ENCODE measurements at regions not wholly inside any gene's neighbourhood (a gene's known extent, or its start where the extent isn't known, plus 50 kb on each side); places are given as distances from the start of the nearest gene placed in this dataset.

GRCh38 chr15:94057305-94057704 is 174.1 kb upstream of the MCTP2 start:
- TF ChIP-seq POLR2A (IDR thresholded peaks at IDR 0.05; ENCODE audit: low read depth, low read length): no peak
- FAIRE-seq: no peak
- DNase-seq (ENCODE audit: insufficient read length, low spot score): no peak

DNA sequence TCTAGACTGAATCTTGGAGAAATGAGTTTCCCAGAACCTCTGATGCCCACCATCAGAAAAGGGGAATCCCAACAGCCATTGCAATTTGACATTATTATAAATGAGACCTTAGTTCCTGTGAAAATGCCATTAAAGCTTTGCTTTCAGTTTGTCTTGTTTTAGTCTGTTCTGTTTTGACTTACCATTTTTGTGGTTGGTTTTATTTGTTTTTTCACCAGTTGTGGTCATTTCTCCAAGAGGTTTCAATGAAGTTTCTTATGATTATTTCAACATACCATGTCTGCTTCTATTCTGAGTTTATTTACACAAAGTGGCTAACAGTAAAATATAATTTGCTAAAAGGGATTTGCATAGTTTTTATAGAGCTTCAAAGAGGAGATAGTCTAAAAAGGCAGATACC is 175.0 kb upstream of the MCTP2 start:
- TF ChIP-seq POLR2A (IDR thresholded peaks at IDR 0.05; ENCODE audit: low read depth, low read length): no peak
- DNase-seq (ENCODE audit: insufficient read length, low spot score) (no peak), FAIRE-seq (no peak)

GRCh38 chr15:94053626-94054025 is 177.7 kb upstream of the MCTP2 start:
- DNase-seq (ENCODE audit: insufficient read length, low spot score) (no peak), FAIRE-seq (no peak)
- TF ChIP-seq POLR2A (IDR thresholded peaks at IDR 0.05; ENCODE audit: low read depth, low read length): no peak

GRCh38 chr15:94052711-94053110 is 178.7 kb upstream of the MCTP2 start:
- DNase-seq (ENCODE audit: insufficient read length, low spot score) (no peak), FAIRE-seq (no peak)
- no peak for TF ChIP-seq POLR2A (IDR thresholded peaks at IDR 0.05; ENCODE audit: low read depth, low read length)

GRCh38 chr15:94047566-94047965 is 183.8 kb upstream of the MCTP2 start:
- no peak for TF ChIP-seq POLR2A (IDR thresholded peaks at IDR 0.05; ENCODE audit: low read depth, low read length)

DNA sequence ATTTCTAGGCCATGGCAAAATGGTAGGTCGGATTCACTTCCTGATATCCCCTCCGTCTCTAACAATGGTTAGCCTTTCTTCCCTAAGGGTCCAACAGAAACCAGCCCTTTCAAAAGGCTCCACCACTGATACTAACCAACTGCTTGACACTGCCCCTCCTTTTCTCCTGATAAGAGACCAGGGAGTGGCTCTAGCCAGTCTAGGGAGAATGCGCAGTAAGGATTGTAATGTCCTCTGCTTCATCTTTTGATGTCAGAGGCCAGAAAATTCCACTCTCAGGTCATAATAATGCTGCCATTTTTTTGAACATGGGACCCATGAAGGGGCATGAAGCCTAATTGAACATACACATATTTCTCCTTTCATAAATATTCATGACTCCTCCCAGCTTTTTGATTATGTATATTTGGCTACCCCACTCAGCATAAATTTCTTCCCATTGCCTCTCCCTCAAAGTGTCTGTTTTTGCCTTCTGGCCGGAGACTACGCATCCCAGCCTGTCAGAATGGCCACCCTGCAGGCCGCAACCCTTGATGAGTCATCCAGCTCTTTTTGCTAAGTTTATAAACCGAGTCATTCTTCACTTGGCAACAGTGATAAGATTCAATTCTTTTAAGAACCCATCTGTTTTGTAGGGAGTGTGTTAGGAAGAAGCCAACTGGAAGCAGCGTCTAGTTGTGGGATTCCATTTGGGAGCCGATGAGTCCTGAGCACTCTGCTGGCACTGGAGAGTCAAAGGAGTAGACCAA is 189.0 kb upstream of the MCTP2 start:
- no peak for TF ChIP-seq POLR2A (IDR thresholded peaks at IDR 0.05; ENCODE audit: low read depth, low read length)
- FAIRE-seq (no peak), DNase-seq (ENCODE audit: insufficient read length, low spot score) (no peak)

More at GRCh38 chr15:94047566-94047965, 183.8 kb upstream of the MCTP2 start:
- DNase-seq (ENCODE audit: insufficient read length, low spot score) (no peak), FAIRE-seq (no peak)

- DNase-seq (ENCODE audit: insufficient read length, low spot score) (no peak), FAIRE-seq (no peak)
- no peak for TF ChIP-seq POLR2A (IDR thresholded peaks at IDR 0.05; ENCODE audit: low read depth, low read length)
Observed at GRCh38 chr15:94041746-94042145, 189.6 kb upstream of the MCTP2 start.

DNA sequence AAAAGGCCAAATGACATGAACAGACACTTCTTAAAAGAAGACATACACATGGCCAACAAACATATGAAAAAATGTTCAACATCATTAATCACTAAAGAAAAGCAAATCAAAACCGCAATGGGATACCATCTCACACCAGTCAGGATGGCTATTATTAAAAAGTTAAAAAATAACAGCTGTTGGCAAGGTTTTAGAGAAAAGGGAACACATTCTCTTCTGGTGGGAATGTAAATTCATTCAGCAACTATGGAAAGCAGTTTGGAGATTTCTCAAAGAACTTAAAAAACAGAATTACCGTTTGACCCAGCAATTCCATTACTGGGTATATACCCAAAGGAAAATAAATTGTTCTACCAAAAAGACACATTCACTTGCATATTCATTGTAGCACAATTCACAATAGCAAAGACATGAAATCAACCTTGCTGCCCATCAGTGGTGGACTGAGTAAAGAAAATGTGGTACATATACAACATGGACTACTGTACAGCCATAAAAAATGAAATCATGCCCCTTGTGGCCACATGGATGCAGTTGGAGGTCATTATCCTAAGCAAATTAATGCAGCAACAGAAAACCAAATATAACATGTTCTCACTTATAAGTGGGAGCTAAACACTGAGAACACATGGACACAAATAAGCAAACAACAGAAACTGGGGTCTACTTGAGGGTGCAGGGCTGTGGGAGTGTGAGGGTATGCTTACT is 190.7 kb upstream of the MCTP2 start:
- TF ChIP-seq POLR2A (IDR thresholded peaks at IDR 0.05; ENCODE audit: low read depth, low read length): no peak
- no peak for FAIRE-seq

GRCh38 chr15:94036156-94036555 is 195.2 kb upstream of the MCTP2 start:
- FAIRE-seq (no peak), DNase-seq (ENCODE audit: insufficient read length, low spot score) (no peak)
- no peak for TF ChIP-seq POLR2A (IDR thresholded peaks at IDR 0.05; ENCODE audit: low read depth, low read length)

More for the DNA sequence above, 190.7 kb upstream of the MCTP2 start:
- DNase-seq (ENCODE audit: insufficient read length, low spot score): no peak

DNA sequence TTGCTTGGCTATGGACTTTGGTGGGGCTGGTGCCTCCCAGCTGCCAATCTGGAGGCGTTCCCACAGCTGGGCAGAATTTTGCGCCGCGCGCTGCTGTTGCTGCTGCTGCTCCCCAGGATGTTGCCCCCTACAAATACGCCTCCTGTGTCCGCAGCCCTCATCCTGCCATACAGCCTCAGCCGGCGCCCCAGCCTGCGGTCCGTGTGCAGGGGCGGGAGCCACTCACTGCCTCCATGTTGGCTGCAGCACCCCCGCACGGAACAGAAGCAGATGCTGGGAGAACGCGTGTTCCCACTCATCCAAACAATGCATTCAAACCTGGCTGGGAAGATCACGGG is 197.7 kb upstream of the MCTP2 start:
- DNase-seq (ENCODE audit: insufficient read length, low spot score) (no peak), FAIRE-seq (no peak)
- no peak for TF ChIP-seq POLR2A (IDR thresholded peaks at IDR 0.05; ENCODE audit: low read depth, low read length)

- no peak for FAIRE-seq
- no peak for DNase-seq (ENCODE audit: insufficient read length, low spot score)
- no peak for TF ChIP-seq POLR2A (IDR thresholded peaks at IDR 0.05; ENCODE audit: low read depth, low read length)
Observed at GRCh38 chr15:94033014-94033682, 198.2 kb upstream of the MCTP2 start.

- no peak for TF ChIP-seq POLR2A (IDR thresholded peaks at IDR 0.05; ENCODE audit: low read depth, low read length)
- no peak for FAIRE-seq
Observed at GRCh38 chr15:94032571-94032970, 198.8 kb upstream of the MCTP2 start.

DNA sequence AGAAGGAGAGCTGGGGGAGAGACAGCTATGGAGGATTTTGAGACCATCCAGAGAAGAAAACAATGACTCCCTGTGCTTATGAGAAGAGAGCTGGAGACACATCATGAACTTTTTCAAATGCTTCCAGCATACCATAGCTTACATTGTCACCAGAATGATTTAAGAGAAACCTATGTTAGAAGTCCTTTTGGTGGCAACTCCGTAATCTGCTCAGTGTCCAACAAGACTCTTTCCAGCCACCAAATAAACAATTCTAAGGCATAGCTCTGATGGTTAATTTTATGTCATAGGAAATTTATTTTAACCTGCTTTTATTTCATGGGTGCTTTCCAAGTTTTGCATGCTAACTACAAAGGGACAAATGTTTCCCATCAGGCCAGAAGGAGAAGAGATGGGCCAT is 200.3 kb upstream of the MCTP2 start:
- no peak for DNase-seq (ENCODE audit: insufficient read length, low spot score)
- TF ChIP-seq POLR2A (IDR thresholded peaks at IDR 0.05; ENCODE audit: low read depth, low read length): no peak
- no peak for FAIRE-seq

More at GRCh38 chr15:94032571-94032970, 198.8 kb upstream of the MCTP2 start:
- no peak for DNase-seq (ENCODE audit: insufficient read length, low spot score)

DNA sequence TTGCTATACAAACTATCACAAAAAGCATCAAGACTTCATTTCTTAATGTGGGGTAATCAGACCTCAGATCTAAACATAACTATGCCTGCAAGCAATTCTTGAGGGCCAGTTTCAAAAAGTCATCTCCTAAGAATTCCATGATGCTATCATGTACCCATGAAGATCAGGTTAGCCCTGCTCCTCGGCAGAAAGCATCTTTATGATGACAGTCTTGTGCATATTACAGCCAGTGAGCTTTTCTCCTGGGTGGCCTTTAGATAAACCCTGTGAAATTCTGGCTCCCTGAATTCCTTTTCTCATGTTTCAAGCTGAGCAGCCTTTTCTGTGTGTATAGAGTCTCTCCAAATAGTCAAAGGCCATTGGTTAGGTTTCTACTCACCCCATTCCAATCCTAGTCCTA is 201.9 kb upstream of the MCTP2 start:
- no peak for FAIRE-seq
- DNase-seq (ENCODE audit: insufficient read length, low spot score): no peak
- no peak for TF ChIP-seq POLR2A (IDR thresholded peaks at IDR 0.05; ENCODE audit: low read depth, low read length)

All from H54 (cell line).